ENCODE measurements at regions not wholly inside any gene's neighbourhood (a gene's known extent, or its start where the extent isn't known, plus 50 kb on each side); places are given as distances from the start of the nearest gene placed in this dataset.

GRCh38 chr2:53075760-53076159 lies 691.8 kb upstream of the CHAC2 start:
- no peak overlapping the region for H3K4me3 ChIP-seq
- intact Hi-C loops (cut with DNase I) = no loop called here
- no peaks in the 10 kb centered on the region for H3K9me3 ChIP-seq
- no peaks in the 10 kb centered on the region for H3K36me3 ChIP-seq
- no peak for TF ChIP-seq CTCF (IDR thresholded peaks at IDR 0.05)
- DNase-seq (no peak), ATAC-seq (no peak)
- H3K4me1 ChIP-seq = no peaks in the 10 kb centered on the region
- no peaks in the 10 kb centered on the region for H3K27me3 ChIP-seq (ENCODE audit: low read depth)
- no peak overlapping the region for H3K27ac ChIP-seq

DNA sequence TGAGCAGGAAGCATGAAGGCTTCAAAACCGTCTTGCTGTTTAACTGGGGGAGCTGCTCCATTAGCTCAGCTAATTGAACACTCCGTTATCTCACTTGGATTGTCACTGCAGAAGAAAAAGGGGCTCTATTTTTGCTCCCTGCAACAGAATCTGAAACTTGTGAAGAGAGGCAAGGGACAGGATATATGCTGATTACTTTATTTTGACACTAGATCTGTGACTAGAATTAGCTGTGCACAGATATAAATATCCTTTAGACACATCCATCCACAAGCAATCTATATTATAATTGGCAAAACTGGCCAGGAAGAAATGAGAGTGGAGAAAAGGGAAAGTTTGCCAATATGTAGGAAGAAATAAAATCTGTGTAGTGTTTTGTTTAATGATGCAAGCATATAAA lies 700.1 kb upstream of the CHAC2 start:
- H3K27ac ChIP-seq = no peak overlapping the region
- intact Hi-C loops (cut with DNase I) = no loop called here
- H3K27me3 ChIP-seq (ENCODE audit: low read depth) = no peaks in the 10 kb centered on the region
- H3K4me1 ChIP-seq = no peaks in the 10 kb centered on the region
- TF ChIP-seq CTCF (IDR thresholded peaks at IDR 0.05) = no peak
- DNase-seq (no peak), ATAC-seq (no peak)
- no peak overlapping the region for H3K4me3 ChIP-seq
- no peaks in the 10 kb centered on the region for H3K36me3 ChIP-seq
- H3K9me3 ChIP-seq = no peaks in the 10 kb centered on the region

DNA sequence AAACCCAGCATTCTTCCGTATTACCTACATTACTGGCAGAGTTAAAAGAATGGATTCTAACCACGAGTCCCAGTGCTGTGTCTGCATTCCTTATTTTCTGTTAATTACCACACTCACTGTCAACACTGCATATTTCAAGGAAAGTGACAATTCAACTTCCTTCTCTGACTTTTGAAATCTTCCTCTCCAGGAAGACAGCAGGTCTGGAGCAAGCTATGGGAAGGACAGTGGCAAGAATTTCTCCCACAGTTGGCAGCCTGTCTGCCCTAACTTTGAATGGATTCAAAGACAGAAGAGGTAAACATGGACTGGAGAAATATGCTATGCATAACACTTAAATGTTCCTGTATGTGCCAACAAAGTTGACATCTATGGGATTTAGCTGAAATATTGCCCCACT lies 700.5 kb upstream of the CHAC2 start:
- TF ChIP-seq CTCF (IDR thresholded peaks at IDR 0.05) = no peak
- Histone ChIP-seq H3K4me3 (no peak overlapping the region), H3K36me3 (no peaks in the 10 kb centered on the region), H3K27me3 (ENCODE audit: low read depth) (no peaks in the 10 kb centered on the region), H3K9me3 (no peaks in the 10 kb centered on the region), H3K27ac (no peak overlapping the region), H3K4me1 (no peaks in the 10 kb centered on the region)
- ATAC-seq = no peak
- intact Hi-C loops (cut with DNase I) = no loop called here
- no peak for DNase-seq

DNA sequence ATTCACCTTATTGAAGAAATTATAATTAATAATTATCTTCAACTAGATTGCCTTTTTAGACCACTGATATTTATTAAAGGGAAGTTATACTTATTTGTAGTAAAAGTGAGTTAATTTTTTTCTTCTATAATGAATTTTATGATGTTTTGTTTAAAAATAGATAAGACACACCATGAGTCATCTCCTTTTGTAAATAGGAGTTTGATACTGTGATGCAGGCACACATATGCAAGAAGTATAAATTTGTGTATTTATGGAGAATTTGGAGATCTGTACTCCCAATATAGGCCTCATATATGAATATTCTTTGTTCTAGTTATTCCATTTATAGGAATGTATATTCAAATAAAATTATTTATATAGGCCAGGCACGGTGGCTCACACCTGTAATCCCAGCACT lies 703.5 kb upstream of the CHAC2 start:
- intact Hi-C loops (cut with DNase I) = no loop called here
- Histone ChIP-seq H3K36me3 (no peaks in the 10 kb centered on the region), H3K4me1 (no peaks in the 10 kb centered on the region), H3K27ac (no peak overlapping the region), H3K4me3 (no peak overlapping the region), H3K27me3 (ENCODE audit: low read depth) (no peaks in the 10 kb centered on the region), H3K9me3 (no peaks in the 10 kb centered on the region)
- DNase-seq (no peak), ATAC-seq (no peak)
- no peak for TF ChIP-seq CTCF (IDR thresholded peaks at IDR 0.05)

GRCh38 chr2:53058526-53058925 lies 709.1 kb upstream of the CHAC2 start:
- ATAC-seq (no peak), DNase-seq (no peak)
- TF ChIP-seq CTCF (IDR thresholded peaks at IDR 0.05) = no peak
- no peaks in the 10 kb centered on the region for H3K4me1 ChIP-seq
- H3K36me3 ChIP-seq = no peaks in the 10 kb centered on the region
- H3K27ac ChIP-seq = no peak overlapping the region
- H3K9me3 ChIP-seq = no peaks in the 10 kb centered on the region
- no peaks in the 10 kb centered on the region for H3K27me3 ChIP-seq (ENCODE audit: low read depth)
- no peak overlapping the region for H3K4me3 ChIP-seq
- intact Hi-C loops (cut with DNase I) = no loop called here

GRCh38 chr2:53053937-53054336 lies 713.7 kb upstream of the CHAC2 start:
- intact Hi-C loops (cut with DNase I) = no loop called here
- Histone ChIP-seq H3K36me3 (no peaks in the 10 kb centered on the region), H3K9me3 (no peaks in the 10 kb centered on the region), H3K4me3 (no peak overlapping the region), H3K4me1 (no peaks in the 10 kb centered on the region), H3K27ac (no peak overlapping the region), H3K27me3 (ENCODE audit: low read depth) (no peaks in the 10 kb centered on the region)
- TF ChIP-seq CTCF (IDR thresholded peaks at IDR 0.05) = no peak
- no peak for ATAC-seq
- DNase-seq = no peak
